A673 (cell line): ENCODE measurements at regions not wholly inside any gene's neighbourhood (a gene's known extent, or its start where the extent isn't known, plus 50 kb on each side); places are given as distances from the start of the nearest gene placed in this dataset.

Source experiments
- BruUV-seq: library from RNA; stranded (reverse); fragments of 400-500 nt; replicated peaks from 2 replicates; lab custom pipeline; 2021; lab: Mats Ljungman, UMichigan
- CTCF ChIA-PET: fragments of 300-600 bp; sonication (Branson Sonifier 250); formaldehyde crosslinking; loops from one replicate; lab custom pipeline; 2022; ENCODE audit warnings: antibody characterized with exemption; lab: Charles Lee
- POLR2A ChIA-PET: fragments of 300-600 bp; sonication (Branson Sonifier 250); formaldehyde crosslinking; loops from one replicate; lab custom pipeline; 2022; ENCODE audit warnings: antibody characterized with exemption; ENCODE audit not compliant: low non-redundant PET; lab: Charles Lee
- DNase-seq: peaks from one replicate; pipeline ENCODE4 v3.0.0-alpha.2; 2015; ENCODE audit warnings: low spot score
- H3K27ac ChIP-seq: fragments of 200-600 bp; sonication (generic); 2 replicates; pipeline ENCODE4 v1.5.1; 2016; ENCODE audit warnings: mixed run types, low read depth, mild to moderate bottlenecking, mixed read lengths, antibody characterized with exemption, low read length; ENCODE audit not compliant: poor library complexity, severe bottlenecking
- H3K27me3 ChIP-seq: fragments of 200-600 bp; sonication (generic); replicated peaks from 2 replicates; pipeline ENCODE4 v1.6.1; 2017; ENCODE audit warnings: mixed run types, low read depth, mild to moderate bottlenecking, mixed read lengths, antibody characterized with exemption, low read length; ENCODE audit not compliant: insufficient read depth, poor library complexity
- H3K36me3 ChIP-seq: fragments of 200-600 bp; sonication (generic); 2 replicates; pipeline ENCODE4 v1.6.1; 2016; ENCODE audit warnings: mixed run types, mild to moderate bottlenecking, mixed read lengths, antibody characterized with exemption, low read length; ENCODE audit not compliant: insufficient read depth, poor library complexity, severe bottlenecking
- H3K4me1 ChIP-seq: fragments of 200-600 bp; sonication (generic); 2 replicates; pipeline ENCODE4 v1.6.1; 2017; ENCODE audit warnings: mixed run types, mild to moderate bottlenecking, mixed read lengths, antibody characterized with exemption, low read length; ENCODE audit not compliant: insufficient read depth, poor library complexity, severe bottlenecking
- H3K4me3 ChIP-seq: fragments of 200-600 bp; sonication (generic); 2 replicates; pipeline ENCODE4 v1.5.1; 2016; ENCODE audit warnings: low read depth, mixed run types, mild to moderate bottlenecking, mixed read lengths, low read length; ENCODE audit not compliant: poor library complexity, severe bottlenecking
- H3K9me3 ChIP-seq: fragments of 200-600 bp; sonication (generic); 2 replicates; pipeline ENCODE4 v1.6.1; 2016; ENCODE audit warnings: mixed run types, low read depth, mild to moderate bottlenecking, mixed read lengths, antibody characterized with exemption, low read length; ENCODE audit not compliant: poor library complexity, severe bottlenecking
- EZH2 ChIP-seq: fragments of 200-600 bp; sonication (generic); IDR thresholded peaks from 2 replicates; pipeline ENCODE4 v1.6.1; 2017; ENCODE audit warnings: borderline replicate concordance, low read depth, mild to moderate bottlenecking, mixed read lengths, antibody characterized with exemption, low read length; ENCODE audit not compliant: poor library complexity, severe bottlenecking
- intact Hi-C: fragments of 100-400 bp; cut with micrococcal nuclease; formaldehyde crosslinking; loops from one replicate; pipeline ENCODE4 v1.10.0; 2022; ENCODE audit not compliant: unreplicated experiment
- TF ChIP-seq, protein P1 (sequence below): fragments of 300-800, 200-600 bp; sonication (generic); conservative IDR thresholded peaks from 2 replicates; pipeline ENCODE4 v1.5.1; 2017; ENCODE audit warnings: low read depth, mild to moderate bottlenecking, antibody characterized with exemption, low read length, moderate library complexity, mixed read lengths

DNA sequence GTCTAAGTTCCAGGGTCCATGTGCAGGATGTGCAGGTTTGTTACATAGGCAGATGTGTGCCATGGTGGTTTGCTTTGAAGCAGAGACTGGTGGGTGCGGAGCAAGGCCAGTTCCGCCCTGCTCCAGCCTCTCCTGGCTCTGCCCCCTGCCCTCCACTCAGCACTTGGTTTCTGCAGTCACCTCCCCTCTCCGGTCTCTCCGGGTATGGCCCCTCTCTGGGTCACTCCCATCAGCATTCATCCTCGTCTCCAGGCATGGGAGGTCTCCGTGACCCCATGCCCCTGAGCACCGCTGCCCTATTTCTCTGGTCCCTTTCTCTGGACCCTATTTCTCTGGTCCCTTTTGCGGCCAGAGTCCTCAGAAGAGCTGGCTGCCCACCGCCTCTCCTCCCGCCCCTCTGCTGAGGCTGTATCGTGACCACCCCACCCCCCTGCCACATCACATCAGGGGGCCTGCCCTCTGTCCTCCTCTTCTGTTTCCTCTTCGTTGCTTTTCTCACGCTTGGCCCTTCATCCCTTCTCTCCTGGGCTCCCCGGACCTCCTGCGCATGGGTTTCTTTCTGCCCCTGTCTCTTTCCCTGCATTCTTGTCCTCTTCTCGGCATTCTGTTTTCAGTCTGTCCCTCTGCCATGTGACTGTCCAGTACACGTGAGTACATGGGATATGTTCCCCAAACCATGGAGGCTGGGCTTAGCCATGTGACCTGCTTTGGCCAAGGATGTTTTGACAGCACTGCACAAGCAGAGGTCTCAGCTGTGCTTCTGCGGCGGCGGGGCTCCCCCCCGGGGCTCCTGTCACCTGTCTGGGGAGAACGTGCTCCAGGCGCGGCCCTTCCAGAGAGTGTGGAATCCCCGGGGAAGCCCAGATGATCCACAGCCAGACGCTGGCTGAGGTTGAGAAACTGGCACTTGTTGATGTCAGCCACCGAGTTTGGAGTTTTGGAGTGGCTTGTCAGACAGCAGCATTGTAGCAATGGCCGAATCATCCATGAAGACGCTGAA lies 54.4 kb upstream of the C1orf174 start:
- no peaks in the 10 kb centered on the region for H3K36me3 ChIP-seq
- ChIA-PET CTCF (no interaction called here), POLR2A (no interaction called here)
- DNase-seq = no peak
- intact Hi-C loops = no loop called here
- no peaks in the 10 kb centered on the region for H3K4me1 ChIP-seq
- no peaks in the 10 kb centered on the region for H3K9me3 ChIP-seq
- TF ChIP-seq EZH2 = no peak
- TF ChIP-seq, protein P1, sequence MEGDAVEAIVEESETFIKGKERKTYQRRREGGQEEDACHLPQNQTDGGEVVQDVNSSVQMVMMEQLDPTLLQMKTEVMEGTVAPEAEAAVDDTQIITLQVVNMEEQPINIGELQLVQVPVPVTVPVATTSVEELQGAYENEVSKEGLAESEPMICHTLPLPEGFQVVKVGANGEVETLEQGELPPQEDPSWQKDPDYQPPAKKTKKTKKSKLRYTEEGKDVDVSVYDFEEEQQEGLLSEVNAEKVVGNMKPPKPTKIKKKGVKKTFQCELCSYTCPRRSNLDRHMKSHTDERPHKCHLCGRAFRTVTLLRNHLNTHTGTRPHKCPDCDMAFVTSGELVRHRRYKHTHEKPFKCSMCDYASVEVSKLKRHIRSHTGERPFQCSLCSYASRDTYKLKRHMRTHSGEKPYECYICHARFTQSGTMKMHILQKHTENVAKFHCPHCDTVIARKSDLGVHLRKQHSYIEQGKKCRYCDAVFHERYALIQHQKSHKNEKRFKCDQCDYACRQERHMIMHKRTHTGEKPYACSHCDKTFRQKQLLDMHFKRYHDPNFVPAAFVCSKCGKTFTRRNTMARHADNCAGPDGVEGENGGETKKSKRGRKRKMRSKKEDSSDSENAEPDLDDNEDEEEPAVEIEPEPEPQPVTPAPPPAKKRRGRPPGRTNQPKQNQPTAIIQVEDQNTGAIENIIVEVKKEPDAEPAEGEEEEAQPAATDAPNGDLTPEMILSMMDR = no peak
- no peak overlapping the region for H3K27ac ChIP-seq
- peaks cover 60% of the 10 kb centered on the region for H3K27me3 ChIP-seq
- H3K4me3 ChIP-seq = no peak overlapping the region
- no TSS peak for BruUV-seq

DNA sequence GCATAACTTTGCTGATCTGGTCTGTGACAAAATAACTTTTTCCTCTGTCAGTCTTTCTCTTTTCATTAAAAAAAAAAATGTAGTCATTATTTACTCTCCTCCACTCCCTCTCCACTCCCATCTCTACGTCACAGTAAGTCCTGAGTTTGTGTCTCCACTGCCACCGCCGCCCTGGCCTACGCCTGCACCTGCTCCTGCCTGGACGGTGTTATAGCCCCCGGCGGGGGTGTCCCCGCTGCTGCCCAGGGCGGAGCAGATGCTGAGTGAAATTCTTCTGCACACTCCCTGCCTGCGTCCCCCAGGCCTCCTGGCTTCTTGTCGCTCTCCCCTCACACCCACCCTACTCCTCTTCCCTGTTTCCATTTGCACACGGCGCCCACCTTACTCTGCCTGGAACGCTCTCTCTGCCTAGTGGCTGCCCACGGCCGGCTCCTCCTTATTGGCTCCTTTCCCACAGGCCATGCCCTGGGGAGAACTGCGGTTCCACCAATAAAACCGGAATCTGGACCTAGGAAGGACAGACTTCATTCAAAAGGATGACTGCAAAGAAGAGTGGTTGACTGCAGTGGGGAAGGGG lies 55.2 kb upstream of the C1orf174 start:
- TF ChIP-seq, protein P1 = no peak
- TF ChIP-seq EZH2 = no peak
- no peaks in the 10 kb centered on the region for H3K36me3 ChIP-seq
- no peak overlapping the region for H3K27ac ChIP-seq
- H3K9me3 ChIP-seq = no peaks in the 10 kb centered on the region
- intact Hi-C loops = no loop called here
- H3K4me1 ChIP-seq = no peaks in the 10 kb centered on the region
- BruUV-seq = no TSS peak
- POLR2A ChIA-PET = no interaction called here
- H3K4me3 ChIP-seq = no peak overlapping the region
- CTCF ChIA-PET = no interaction called here
- no peak for DNase-seq
- H3K27me3 ChIP-seq = peaks cover 59% of the 10 kb centered on the region

DNA sequence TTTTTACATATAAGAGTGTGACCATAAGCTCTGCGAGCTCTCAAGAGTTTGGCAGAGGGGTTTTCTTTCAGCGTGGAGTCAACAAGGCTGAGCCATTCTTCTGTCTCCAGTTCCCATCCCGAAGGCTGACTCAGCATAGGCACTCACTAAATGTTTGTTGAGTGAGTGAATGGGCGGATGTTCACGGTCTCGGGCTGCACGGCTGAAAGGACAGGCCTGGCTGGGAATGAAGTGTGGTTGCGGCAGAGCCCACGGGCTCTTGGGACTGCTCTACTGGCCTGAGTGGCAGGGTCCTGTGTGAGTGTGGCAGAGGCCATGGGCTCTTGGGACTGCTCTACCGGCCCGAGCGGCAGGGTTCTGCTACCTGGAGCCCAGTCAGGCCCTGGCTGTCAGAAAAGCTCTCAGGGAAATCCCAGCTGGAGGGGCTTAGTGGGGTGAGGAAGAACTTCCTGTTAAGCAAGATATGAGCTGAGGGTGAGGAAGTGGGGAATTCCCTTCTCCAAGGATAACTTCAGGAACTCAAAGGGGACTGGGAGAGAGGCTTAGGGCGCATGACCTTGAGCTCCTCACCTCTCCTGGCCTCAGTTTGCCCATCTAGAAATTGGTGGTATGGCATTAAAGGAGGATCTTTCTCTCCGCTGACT lies 56.6 kb upstream of the C1orf174 start:
- Histone ChIP-seq H3K4me3 (no peak overlapping the region), H3K27me3 (peaks cover 59% of the 10 kb centered on the region), H3K36me3 (no peaks in the 10 kb centered on the region), H3K9me3 (no peaks in the 10 kb centered on the region), H3K4me1 (no peaks in the 10 kb centered on the region), H3K27ac (no peak overlapping the region)
- POLR2A ChIA-PET = no interaction called here
- BruUV-seq = no TSS peak
- DNase-seq = no peak
- CTCF ChIA-PET = no interaction called here
- intact Hi-C loops = no loop called here
- no peak for TF ChIP-seq EZH2
- TF ChIP-seq, protein P1 = no peak
